ENCODE measurements at regions not wholly inside any gene's neighbourhood (a gene's known extent, or its start where the extent isn't known, plus 50 kb on each side); places are given as distances from the start of the nearest gene placed in this dataset.

- Mint-ChIP-seq H3K4me3 (no peak overlapping the region), H3K27ac (no peak overlapping the region), H3K4me1 (no peaks in the 10 kb centered on the region), H3K9me3 (peaks cover 28% of the 10 kb centered on the region), H3K27me3 (ENCODE audit: low read depth, poor library complexity) (no peaks in the 10 kb centered on the region), H3K36me3 (ENCODE audit: low read depth) (peaks cover 9% of the 10 kb centered on the region)
- TF ChIP-seq CTCF (IDR thresholded peaks at IDR 0.05): no peak
- DNase-seq: peak; percentile 15
These were observed 149.6 kb downstream of the TMEM18 start for GRCh38 chr2:527581-527980.

DNA sequence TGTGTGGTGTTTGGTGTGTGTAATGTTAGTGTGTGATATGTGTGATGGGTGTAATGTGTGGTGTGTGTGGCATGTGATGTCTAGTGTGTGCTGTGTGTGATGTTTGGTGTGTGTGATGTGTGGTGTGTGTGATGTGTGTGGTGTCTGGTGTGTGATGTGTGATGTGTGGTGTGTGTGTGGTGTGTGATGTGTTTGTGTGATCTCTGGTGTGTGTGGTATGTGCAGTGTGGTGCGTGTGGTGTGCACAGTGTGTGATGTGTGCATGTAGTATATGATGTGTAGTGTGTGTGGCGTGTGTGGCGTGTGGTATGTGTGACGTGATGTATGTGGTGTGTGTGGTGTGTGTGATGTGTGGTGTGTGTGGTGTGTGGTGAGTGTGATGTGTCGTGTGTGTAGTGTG, 150.3 kb downstream of the TMEM18 start:
- Mint-ChIP-seq H3K36me3 (ENCODE audit: low read depth) (peaks cover 9% of the 10 kb centered on the region), H3K9me3 (peaks cover 22% of the 10 kb centered on the region), H3K27ac (no peak overlapping the region), H3K4me1 (no peaks in the 10 kb centered on the region), H3K27me3 (ENCODE audit: low read depth, poor library complexity) (no peaks in the 10 kb centered on the region), H3K4me3 (no peak overlapping the region)
- no peak for TF ChIP-seq CTCF (IDR thresholded peaks at IDR 0.05)
- DNase-seq: no peak

DNA sequence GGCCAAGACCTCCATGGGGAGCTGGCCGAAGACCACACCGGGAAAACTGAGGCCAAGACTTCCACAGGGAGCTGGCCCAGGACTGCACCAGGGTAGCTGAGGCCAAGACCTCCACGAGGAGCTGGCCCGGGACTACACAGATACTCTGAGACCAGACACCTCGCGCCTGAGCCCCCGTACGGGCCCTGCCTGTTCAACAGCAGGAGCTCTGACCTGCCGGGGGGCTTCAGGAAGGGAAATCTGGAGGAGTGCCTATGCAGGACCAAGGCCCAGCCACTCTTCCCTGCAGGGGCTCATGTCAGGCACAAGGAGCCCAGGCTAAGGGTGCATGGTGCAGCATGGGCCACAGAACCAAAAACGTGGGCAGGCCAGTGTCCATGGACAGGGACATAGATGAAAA, 151.6 kb downstream of the TMEM18 start:
- H3K4me1 Mint-ChIP-seq: peaks cover 2% of the 10 kb centered on the region
- H3K27ac Mint-ChIP-seq: no peak overlapping the region
- no peak for TF ChIP-seq CTCF (IDR thresholded peaks at IDR 0.05)
- H3K27me3 Mint-ChIP-seq (ENCODE audit: low read depth, poor library complexity): no peaks in the 10 kb centered on the region
- no peak for DNase-seq
- peaks cover 18% of the 10 kb centered on the region for H3K9me3 Mint-ChIP-seq
- no peak overlapping the region for H3K4me3 Mint-ChIP-seq
- peaks cover 4% of the 10 kb centered on the region for H3K36me3 Mint-ChIP-seq (ENCODE audit: low read depth)

- no peak for DNase-seq
- H3K36me3 Mint-ChIP-seq (ENCODE audit: low read depth): peaks cover 4% of the 10 kb centered on the region
- H3K9me3 Mint-ChIP-seq: peaks cover 14% of the 10 kb centered on the region
- peaks cover 6% of the 10 kb centered on the region for H3K4me1 Mint-ChIP-seq
- H3K4me3 Mint-ChIP-seq: no peak overlapping the region
- no peaks in the 10 kb centered on the region for H3K27me3 Mint-ChIP-seq (ENCODE audit: low read depth, poor library complexity)
- no peak for TF ChIP-seq CTCF (IDR thresholded peaks at IDR 0.05)
- no peak overlapping the region for H3K27ac Mint-ChIP-seq
These were observed 152.2 kb downstream of the TMEM18 start for GRCh38 chr2:525021-525420.

DNA sequence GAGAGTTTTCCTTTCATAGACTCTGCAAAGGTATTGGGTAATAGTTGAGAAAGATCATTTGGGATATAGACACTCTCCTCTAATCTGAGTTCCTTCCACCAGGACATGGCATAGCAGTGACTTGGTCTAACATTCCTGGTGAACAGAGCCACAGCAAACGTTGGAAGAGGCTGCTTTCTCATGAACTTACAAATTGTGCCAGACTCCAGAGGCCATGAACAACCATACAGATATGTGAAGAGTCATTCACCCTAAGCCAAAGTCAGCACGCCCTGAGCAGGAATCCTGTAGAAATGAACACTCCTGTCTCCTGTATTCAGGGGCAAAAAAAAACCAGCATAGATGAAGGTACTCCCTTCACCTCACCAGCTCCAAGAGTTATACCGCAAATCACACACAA, 152.8 kb downstream of the TMEM18 start:
- TF ChIP-seq CTCF (IDR thresholded peaks at IDR 0.05): no peak
- Mint-ChIP-seq H3K27ac (no peak overlapping the region), H3K4me1 (peaks cover 6% of the 10 kb centered on the region), H3K9me3 (peaks cover 9% of the 10 kb centered on the region), H3K27me3 (ENCODE audit: low read depth, poor library complexity) (no peaks in the 10 kb centered on the region), H3K4me3 (no peak overlapping the region), H3K36me3 (ENCODE audit: low read depth) (no peaks in the 10 kb centered on the region)
- no peak for DNase-seq

DNA sequence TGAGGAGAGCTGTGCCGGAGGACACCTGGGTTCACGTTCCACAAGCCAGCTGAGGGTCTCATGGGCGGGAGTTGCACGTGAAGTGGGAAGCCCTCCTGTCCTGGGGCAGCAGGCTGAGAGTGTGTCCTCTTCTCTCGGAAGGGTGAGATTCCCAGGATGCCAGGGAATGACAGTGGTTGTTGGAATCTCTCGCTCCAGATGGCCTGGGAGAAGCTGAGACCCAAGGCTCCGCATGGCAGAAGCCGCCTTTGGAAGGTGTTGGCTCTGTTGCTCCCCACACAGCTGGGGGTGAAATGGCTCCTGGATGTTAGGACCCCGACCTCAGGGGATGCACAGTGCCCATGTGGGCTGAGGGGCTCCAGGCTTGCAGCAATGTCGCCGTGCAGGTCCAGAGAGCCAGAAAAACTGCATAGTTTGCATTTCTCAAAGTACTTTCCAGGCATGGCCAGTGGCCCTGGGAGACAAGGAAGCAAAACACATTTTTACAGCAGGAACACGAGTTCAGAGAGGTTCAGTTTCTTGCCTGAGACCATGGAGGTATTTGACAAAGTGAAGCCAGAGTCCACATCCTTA, 153.4 kb downstream of the TMEM18 start:
- Mint-ChIP-seq H3K4me3 (no peak overlapping the region), H3K36me3 (ENCODE audit: low read depth) (no peaks in the 10 kb centered on the region), H3K27ac (no peak overlapping the region), H3K27me3 (ENCODE audit: low read depth, poor library complexity) (no peaks in the 10 kb centered on the region), H3K9me3 (peaks cover 4% of the 10 kb centered on the region), H3K4me1 (peaks cover 6% of the 10 kb centered on the region)
- TF ChIP-seq CTCF (IDR thresholded peaks at IDR 0.05): no peak
- DNase-seq: no peak

Measured in nephron progenitor cell (in vitro differentiated cells).